GM21576 (cell line): ENCODE measurements at regions not wholly inside any gene's neighbourhood (a gene's known extent, or its start where the extent isn't known, plus 50 kb on each side); places are given as distances from the start of the nearest gene placed in this dataset.
"Not testable (repeated sequence)": the region's sequence is repeated elsewhere in the genome, so short reads cannot be mapped to it uniquely, and the experiment has no call there.

Experiments used
- ATAC-seq: cut with Tn5 transposase; IDR thresholded peaks from one replicate; pipeline ENCODE4 v1.9.1; 2021; ENCODE audit warnings: mild to moderate bottlenecking, moderate library complexity; ENCODE audit not compliant: unreplicated experiment

DNA sequence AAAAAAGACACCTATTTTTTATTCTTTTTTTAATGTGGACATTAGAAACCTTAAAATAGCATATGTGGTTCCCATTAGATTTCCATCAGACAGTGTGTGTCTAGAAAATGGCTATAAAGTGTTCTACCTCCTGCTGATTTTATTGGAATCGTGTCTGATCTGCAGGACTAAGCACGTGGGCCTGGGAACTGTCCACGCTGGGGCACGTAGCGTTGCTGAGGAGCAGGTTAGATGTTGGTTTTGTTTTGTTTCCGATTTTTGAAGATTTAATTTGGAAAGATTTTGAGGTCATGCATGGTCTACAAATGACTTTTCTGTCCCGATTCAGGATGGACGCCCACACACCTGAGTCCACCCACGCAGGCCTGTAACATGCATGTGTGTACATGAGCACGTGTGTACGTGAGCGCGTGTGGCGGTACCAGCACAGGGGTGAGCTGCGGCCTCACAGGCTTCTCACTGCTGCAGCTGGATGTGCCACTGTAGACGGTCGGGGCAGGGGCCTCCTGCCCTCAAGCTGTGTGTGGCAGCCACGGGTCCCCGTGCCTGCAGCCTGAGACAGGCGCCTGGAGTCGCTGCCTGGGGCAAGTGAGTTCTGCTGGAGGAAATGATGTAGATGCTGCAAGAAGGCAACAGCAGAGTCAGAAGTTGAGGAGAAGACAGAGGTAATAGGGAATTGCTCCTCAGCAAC, 99.7 kb upstream of the CTDP1 start:
- no peak for ATAC-seq

DNA sequence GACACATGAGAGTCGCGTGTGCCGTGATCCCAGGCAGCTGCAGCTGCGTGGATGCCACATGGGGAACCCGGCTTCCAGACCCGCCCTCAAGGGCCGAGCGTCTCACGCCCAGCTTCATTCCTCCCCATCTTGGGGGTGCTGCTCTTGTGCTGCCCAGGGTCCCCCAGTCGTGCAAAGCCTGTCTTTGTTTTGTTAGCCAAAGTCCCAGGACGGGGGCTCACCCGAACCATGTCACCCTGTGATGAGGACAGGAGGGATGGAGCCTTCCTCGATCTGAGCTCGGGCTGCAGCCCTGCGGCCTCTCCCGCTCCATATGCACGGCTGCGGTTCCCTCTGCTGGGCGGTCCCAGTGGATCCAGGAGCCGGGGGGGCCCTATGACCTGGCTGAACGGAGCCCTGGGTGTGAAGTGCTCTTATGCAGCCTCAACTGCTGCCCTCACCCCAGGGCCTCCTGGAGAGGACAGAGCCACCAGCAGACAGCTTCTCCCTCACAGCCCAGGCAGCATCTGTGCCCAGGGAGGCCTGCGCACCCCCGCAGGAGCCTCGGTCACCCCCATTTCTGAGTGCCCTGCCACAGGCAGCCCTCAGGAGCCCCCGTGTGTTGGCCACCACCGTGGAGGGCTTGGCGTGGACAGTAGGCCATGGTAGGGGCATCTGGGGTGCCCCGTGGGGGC, 99.0 kb upstream of the CTDP1 start:
- ATAC-seq, result no peak

DNA sequence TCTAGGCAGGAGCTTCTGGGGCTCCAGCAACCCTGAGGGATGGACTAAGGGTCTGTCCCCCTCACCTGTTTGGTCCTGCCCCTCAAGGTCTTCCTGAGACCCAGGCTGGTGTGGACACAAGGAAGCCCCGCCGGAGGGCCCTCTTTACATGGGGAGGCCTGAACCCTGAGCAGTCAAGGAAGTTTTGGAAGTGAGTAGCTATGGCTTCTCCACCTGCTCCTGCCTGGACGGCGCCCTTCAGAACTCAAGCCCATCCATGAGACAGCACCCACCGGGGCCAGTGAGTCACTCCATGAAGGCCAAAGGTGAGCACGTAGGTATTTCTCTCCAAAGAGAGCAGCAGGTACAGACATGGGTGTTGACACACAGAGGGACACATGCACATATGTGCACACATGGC, 98.2 kb upstream of the CTDP1 start:
- no peak for ATAC-seq

DNA sequence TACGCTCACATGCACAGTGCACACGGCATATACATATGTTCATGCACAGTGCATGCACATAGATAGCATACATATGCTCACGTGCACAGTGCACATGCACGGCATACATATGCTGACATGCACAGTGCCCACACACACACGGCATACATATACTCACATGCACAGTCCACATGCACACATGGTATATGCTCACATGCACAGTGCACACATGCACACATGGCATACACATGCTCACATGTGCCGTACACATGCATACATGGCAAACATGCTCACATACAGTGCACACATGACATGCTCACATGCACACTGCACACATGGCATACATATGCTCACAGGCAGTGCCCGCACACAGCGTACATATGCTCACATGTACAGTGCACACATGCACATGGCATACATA, 97.7 kb upstream of the CTDP1 start:
- ATAC-seq, result no peak

DNA sequence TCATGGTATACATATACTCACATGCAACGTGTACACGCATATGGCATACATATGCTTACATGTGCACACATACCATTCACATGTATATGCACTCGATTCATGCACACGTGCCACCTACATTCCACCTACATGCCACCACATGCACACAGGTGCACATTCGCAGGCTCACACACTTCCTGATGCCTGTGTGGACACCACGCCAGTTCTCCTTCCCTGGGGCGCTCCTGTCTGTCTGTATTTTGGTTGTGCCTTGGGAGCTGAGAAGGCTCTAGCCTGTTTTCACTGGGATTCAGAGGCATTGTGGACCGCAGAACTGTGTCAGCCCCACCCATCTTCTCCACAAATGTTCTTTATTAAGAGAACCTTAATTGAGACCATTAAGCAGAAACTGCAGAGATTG, 96.6 kb upstream of the CTDP1 start:
- ATAC-seq, result no peak

DNA sequence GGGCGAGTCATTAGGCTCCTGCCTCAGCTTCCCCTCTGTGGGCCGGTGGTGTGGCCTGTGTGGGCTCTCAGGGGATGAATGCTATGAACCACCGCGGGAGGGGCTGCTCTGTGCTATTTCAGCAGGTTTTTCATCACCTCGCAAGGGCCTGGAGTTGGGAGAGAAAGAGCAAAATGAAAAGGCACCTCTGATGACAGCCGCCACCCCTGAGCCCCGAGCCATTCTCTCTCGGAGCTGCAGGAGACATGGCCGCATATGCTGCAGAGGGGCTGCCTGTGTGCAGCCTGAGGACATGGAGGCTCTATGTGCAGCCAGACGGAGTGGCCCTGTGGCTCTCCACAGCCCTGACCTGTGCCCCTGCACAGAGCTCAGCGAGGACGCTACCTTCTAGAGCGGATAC, 96.2 kb upstream of the CTDP1 start:
- ATAC-seq, result no peak

DNA sequence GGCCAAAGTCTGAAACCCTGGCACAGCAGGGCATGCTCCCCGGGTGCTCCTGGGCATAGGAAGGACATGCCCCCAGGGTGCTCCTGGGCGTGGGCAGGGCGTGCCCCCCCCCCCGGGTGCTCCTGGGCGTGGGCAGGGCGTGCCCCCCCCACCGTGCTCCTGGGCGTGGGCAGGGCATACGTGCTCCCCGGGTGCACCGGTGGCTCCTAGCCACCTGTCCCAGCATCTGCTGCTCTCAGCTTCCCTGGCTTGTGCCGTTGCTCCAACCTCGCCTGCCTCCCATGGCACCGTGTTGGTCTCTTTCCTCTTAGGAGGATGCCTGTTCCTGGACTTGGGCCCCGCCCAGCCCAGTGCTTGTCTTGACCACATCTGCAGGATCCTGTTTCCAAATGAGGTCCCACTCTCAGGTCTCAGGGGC, 95.6 kb upstream of the CTDP1 start:
- no peak for ATAC-seq

DNA sequence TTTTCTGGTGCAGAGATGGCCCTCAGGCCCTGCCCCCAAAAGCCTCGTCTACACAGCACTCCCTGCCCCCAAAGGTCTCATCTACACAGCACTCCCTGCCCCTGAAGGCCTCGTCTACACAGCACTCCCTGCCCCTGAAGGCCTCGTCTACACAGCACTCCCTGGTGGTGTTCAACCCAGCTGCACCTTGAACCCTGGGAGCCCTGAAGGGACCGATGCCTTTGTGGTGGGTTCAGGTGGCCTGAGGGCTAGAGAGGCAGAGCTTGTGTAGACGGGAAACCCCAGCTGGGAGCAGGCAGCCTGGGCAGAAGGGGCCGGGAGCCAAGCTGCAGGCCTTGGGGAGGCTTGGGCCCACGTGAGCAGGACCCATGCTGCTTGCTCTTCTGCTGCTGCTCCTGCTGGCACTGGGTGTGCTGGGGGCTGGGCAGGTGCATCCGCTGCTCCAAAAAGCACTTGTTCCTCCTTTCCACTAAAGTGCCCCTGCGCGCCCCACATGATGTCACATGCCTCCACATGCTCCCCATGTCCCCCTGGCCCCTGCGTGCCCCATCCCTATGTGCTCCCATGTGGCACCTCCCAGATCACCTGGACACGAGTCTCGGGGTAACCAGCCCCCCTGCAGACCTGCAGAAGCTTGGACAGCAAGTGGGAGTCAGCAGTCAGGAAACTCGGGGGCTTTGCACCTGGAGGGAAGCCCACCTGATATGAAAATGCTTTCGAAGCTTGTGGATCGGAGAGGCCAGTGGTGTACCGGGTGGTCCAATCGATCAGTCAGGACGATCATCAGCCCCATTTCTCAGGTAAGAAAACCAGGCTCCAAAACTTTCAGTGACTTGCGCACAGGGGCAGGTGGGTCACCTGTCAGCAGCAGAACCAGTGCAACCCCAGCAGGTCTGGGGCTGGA, 94.9 kb upstream of the CTDP1 start:
- no peak for ATAC-seq

DNA sequence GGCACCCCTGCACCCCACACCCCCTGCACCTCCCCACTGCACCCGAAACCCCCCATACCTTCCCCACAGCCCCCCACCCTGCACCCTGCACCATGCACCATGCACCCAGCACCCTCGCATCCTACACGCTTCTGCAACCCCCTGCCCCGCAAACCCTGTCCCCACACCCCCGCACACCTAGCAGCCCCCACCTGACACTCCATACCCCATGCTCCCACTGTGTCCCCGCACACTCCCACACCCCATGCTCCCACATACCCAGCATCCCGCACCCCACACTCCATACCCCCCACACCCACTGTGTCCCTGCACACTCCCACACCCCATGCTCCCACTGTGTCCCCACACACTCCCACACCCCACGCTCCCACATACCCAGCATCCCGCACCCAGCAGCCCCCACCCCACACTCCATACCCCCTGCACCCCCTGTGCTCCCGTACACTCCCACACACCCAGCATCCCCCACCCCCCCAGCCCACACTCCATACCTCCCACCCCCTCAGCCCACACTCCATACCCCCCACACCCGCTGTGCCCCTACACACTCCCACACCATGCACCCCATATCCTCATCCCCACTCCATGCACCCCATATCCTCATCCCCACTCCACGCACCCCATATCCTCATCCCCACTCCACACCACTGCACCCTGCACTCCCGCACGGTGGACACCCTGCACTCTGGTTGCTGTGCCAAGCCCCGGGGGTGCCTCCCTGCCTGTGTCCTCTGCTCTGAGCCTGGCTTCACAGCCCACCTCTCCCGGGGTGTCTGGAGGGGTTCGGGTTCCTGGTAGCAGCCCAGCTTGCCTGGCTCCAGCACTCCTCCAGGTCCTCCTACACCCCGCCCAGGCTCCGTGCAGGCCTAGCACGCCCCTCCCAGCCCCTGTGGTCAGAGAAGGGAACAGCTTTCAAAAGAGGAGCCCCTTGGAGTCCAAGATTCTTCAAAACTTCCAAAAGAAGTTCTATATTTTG, 93.9 kb upstream of the CTDP1 start:
- ATAC-seq, result no peak

DNA sequence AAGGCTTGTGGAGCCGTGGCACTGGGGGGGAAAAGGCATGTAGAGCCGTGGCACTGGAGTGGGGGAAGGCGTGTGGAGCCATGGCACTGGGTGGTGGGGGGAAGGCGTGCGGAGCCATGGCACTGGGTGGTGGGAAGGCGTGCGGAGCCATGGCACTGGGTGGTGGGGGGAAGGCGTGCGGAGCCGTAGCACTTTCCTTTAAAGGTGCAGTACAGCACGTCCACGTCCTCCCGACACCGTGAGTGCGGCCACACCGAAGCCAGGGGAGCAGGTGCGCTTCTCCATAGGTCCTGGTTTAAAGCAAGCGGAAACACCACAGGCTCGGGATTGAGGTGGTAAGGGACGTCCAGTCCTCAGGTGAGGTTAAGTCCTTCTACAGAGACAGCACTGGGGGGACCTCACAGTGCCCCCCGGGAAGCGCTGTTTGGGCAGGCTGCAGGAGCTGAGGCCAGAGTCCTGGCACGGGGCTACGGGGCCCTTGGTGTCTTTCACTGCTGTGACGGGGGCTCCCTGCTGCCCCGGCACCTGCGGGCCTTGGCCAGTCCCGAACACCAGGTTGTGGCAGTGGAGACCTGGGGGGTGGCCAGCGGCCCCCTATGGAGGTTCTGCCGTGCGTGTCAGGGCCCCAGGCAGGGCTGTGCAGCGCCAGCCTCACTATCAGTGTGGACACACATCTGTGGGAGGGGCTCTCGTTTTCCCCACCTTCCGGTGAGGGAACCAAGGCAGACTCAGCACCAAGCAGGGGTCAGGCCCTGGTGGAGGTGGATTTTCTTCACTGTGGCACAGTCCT, 93.0 kb upstream of the CTDP1 start:
- no peak for ATAC-seq

DNA sequence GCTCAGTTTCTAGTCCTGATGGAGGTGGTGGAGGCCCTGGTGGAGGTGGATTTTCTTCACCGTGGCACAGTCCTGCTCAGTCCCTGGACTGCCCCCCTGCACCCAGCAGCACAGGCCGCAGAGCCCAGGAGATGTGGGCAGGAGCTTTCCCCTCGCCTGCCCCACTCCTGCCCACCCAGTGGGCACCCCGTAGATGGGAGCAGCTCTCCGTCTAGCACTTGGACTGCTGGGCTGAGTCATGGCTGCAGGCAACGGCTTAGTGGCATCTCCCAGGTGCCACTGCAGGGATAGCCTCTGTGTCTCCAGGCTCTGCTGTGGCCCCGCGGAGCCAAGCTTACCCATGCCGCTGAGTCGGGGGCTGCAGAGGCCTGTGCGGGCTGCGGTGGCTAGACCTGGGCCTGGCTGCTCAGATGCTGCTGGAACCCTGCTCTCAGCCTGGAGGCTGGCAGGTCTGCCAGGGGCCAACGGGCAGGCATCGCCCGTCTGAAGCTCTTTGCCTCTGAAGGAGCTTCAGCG, 92.3 kb upstream of the CTDP1 start:
- no peak for ATAC-seq

DNA sequence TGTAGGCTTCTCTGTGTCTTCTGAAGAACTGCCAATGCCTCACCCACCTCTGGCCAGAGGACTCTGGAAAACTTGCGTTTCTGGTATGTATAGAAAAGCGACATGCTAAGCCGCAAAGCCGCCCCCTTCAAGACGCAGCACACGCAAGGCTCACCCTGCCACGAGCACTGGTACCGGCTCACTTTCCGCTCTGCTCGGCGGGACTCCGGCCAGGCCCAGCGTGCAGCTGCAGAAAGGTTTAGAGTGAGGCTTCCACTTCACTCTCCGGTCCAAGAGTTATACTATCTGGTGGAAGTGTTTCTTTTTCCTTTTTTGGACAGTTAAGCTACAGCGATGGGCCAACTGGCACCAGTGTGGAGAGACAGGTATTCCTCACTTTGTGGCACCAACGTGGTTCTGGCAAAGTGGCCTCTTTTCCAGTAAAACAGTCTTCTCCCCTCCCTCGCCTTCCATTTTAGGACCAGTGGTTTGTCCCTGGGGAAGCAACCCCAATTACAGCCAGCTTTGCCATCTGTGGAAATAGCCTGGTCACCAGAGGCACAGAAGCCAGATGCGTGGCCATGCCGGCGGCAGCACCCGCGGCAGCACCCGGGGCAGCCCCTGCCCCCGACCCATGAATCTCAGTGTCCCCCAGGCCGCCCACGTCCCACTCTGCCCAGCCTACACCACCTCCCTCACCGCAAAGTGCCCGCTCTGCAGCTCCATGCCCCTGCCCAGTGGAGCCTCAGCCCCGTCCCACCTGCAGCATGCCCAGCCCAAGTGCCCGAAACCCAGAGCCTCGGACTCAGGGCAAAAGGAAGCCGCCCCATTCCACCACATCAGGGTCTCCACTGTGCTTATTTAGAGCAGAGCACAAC, 91.6 kb upstream of the CTDP1 start:
- no peak for ATAC-seq

DNA sequence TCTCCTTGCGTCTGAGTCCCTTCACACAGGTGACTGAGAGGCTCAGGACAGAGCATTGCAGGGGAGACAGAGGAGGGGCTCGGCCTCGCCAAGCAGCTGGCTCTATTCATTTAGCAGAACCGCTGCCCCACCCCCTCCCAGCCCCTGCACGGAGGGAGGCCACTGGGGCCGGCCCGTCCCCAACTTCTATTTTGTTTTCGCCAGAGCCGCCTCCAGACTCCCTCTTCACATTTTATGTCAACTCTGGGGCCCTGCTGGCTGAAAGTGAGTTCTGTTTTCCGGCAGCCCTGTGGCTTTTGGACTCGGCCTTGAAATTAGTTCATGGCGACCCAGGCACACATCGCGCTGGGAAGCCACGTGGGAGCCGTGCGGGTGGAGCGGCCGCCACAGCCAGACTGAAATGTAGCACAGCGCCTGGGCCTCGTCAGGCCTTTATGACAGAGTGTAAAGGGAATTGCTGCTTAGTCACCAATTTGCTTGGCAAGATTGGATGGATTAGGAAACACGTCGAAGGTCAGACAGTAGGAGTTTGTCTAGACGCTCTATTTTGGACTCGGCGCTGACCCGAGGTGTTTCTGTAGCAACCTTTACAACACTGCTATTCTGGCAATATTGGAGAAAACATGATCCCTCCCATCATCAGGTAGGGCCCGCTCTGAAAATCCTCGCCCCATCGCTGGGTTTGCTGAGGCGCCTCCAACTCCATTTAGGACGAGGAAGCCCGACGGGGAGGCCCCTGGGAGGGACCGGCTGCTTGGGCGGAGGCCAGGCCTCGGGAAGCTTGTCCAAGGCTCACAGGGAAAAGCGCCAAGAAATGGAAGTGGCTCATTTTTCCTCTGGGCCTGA, 90.7 kb upstream of the CTDP1 start:
- no peak for ATAC-seq

DNA sequence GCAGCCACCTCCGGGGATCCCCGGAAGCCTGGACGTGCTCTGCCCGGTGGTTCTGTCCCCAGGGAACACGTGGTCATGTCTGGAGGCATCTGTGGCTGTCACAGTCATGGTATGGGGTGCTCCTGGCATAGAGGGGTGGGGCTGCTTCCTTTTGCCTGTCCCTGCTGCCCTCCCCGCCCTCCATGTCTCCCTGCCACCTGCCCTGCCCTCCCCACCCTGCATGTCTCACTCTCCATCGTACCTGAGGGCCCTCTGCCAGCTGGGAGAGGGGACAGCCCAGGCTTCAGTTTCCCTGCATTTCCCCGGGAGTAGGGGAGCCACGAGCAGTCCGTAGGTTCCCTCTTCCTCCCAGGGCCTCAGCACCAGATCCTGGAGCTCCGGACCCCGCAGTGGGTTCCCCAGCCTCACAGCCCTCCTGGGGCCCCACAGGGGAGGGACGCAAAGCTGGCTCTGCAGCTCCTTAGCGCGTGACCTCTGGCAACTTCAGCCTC, 90.0 kb upstream of the CTDP1 start:
- no peak for ATAC-seq

DNA sequence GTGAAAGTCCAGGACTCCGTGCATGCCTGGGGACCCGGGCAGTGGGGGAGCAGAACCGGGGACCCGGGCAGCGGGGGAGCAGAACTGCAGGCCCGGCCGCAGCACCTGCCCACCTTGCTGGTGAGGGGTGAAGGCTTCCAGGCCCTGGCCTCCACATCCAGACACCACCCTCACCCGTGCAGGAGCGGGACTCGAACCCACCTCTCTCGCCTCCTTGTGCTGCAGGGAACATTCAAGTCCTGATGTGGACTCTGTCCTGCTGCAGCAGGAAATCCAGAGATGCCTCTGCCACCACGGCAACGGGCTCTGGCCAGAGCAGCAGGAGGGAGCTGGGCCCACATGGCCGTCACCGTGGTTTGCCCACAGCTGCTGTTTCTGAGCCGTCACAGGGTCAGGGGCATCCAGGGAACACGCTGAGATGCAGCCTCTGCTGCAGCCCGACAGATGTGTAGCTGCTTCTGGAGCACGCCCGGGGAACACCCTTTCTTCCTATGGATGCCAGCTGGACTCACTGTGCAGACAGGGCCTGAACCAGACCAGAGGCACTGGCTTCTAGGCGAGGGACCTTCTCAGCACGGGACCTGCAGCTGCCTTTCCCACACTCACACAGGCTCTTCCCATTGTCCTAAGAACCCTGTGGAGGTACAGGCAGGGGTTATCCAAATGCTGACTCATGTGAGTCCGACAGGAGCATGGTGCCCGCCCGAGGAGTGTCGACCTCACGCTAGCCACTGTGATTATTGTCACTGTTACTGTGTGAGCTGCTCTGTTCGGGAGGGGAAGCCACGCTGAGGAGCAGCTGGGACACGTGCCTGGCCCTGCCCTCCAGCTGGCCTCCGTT, 89.2 kb upstream of the CTDP1 start:
- no peak for ATAC-seq

DNA sequence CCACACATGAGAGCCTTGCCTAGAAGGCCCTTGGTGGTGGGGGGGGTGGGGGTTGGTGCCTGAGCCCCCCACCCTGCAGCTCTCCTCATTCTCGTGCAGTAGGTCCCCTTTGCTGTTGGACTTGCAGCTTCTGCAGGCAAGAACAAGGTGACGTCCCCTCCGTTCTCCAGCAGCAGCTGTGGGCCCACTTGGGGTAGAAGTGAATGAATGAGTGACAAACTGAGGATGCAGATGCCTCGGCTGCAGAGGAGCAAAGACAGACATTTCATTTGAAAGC, 88.6 kb upstream of the CTDP1 start:
- no peak for ATAC-seq

DNA sequence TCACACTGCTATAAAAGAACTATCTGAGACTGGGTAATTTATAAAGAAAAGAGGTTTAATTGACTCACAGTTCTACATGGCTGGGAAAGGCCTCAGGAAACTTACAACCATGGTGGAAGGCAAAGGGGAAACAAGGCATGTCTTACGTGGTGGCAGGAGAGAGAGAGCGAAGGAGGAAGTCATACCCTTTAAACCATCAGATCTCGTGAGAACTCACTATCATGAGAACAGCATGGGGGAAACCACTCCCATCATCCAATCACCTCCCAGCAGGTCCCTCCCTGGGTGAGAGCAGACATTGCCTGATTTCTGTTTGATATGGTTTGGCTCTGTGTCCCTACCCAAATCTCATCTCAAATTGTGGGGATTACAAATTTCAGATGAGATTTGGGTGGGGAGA, 86.9 kb upstream of the CTDP1 start:
- ATAC-seq, result not testable (repeated sequence)
